ENCODE measurements at regions not wholly inside any gene's neighbourhood (a gene's known extent, or its start where the extent isn't known, plus 50 kb on each side); places are given as distances from the start of the nearest gene placed in this dataset.

DNA sequence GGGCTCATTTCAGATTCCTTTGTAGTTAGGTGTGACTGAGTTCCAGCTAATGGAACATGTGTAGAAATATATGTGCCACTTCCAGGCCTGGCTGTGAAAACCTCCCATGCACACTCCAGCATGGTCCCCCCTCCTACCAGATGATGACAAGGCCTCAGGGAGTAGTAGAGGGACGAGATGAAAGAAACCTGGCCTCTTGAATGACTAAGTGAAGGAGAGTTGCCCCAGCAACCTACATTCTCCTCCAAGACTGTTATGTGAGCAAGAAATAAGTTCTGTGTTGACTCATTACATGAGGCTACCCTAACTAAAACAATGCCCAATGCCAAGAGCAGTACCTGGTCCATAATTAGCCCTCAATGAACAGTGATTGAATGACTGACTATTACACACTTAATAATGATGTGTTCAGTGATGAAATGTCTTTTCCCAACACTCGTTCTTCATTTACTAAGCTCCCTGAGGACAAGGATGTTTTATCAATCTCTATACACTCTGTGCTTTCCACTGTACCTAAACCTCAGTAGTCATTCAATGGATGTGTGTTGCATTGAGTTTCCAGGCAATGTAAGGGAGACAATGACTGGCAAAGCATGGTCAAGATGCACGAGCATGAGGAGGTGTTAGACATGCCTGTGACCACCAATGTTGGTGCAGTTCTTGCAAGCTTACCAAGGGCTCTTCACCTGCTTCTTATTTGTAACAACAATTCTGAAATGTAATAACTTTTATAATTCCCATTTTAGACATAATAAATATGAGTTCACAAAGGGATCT lies 62.0 kb upstream of the BCL6 start:
- Histone ChIP-seq H3K9me3 (replicated peaks in 1 of 2; ENCODE audit: control insufficient read depth in 1 of 2, insufficient read depth in 1 of 2, low read length in 2 of 2) (peaks cover 0 to 9% of the 10 kb centered on the region in 2 donors), H4K20me1 (ENCODE audit: insufficient read depth, low read length) (no peaks in the 10 kb centered on the region), H3K27me3 (ENCODE audit: control insufficient read depth in 2 of 2, insufficient read depth in 2 of 2, low read length in 2 of 2) (no peaks in the 10 kb centered on the region), H3K4me1 (ENCODE audit: control insufficient read depth in 1 of 2, insufficient read depth in 2 of 2, low read length in 2 of 2) (peaks cover 8 to 13% of the 10 kb centered on the region in 2 donors), H3K4me3 (replicated peaks in 1 of 3; ENCODE audit: low read depth in 2 of 3, low read length in 3 of 3) (no peak overlapping the region), H3K9ac (ENCODE audit: insufficient read depth, low read length, poor library complexity, severe bottlenecking) (no peak overlapping the region), H2AFZ (ENCODE audit: insufficient read depth, low read depth, low read length, poor library complexity, severe bottlenecking) (no peak overlapping the region), H3K79me2 (ENCODE audit: insufficient read depth, low read length) (no peaks in the 10 kb centered on the region), H3K36me3 (replicated peaks in 1 of 2; ENCODE audit: control insufficient read depth in 1 of 2, insufficient read depth in 2 of 2, low read length in 2 of 2) (no peaks in the 10 kb centered on the region), H3K27ac (ENCODE audit: low read depth in 1 of 2, low read length in 2 of 2) (no peak overlapping the region), H3K4me2 (replicated peaks; ENCODE audit: extremely low read depth, low read length, poor library complexity, severe bottlenecking) (no peak overlapping the region)
- Mint-ChIP-seq H3K9me3 (peaks cover 0 to 11% (median 7%) of the 10 kb centered on the region in 7 donors), H3K4me1 (peaks cover 14% of the 10 kb centered on the region), H3K27me3 (ENCODE audit: low read depth in 3 of 3) (peaks cover 0 to 9% (median 0%) of the 10 kb centered on the region in 3 donors), H3K36me3 (no peaks in the 10 kb centered on the region), H3K4me3 (no peak overlapping the region), H3K27ac (no peak overlapping the region)
- intact Hi-C loops (cut with micrococcal nuclease): no loop called here
- no CpG with 5 or more reads among the region's 3 CpGs for WGBS (ENCODE audit: insufficient coverage)
- TF ChIP-seq, protein P1, sequence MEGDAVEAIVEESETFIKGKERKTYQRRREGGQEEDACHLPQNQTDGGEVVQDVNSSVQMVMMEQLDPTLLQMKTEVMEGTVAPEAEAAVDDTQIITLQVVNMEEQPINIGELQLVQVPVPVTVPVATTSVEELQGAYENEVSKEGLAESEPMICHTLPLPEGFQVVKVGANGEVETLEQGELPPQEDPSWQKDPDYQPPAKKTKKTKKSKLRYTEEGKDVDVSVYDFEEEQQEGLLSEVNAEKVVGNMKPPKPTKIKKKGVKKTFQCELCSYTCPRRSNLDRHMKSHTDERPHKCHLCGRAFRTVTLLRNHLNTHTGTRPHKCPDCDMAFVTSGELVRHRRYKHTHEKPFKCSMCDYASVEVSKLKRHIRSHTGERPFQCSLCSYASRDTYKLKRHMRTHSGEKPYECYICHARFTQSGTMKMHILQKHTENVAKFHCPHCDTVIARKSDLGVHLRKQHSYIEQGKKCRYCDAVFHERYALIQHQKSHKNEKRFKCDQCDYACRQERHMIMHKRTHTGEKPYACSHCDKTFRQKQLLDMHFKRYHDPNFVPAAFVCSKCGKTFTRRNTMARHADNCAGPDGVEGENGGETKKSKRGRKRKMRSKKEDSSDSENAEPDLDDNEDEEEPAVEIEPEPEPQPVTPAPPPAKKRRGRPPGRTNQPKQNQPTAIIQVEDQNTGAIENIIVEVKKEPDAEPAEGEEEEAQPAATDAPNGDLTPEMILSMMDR (IDR thresholded peaks at IDR 0.05): no peak
- DNase-seq: no peak

DNA sequence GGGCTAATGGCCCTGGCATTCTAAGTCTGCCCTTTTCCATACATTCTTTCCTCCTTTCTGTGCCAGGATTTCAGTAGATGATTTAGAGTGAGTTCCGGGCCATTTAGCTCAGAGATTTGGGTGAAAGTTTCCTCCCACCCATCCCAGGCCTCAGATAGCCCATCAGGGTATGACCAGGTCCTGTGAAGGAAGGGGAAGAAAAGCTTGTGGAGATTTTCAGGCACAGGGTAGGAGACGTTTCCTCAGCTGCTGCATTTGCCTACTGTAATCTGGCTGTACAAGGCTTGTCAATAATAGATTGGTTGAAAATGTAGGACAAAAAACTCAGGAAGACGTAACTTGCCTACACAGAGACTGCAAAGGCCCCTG lies 63.2 kb upstream of the BCL6 start:
- Histone ChIP-seq H3K9ac (ENCODE audit: insufficient read depth, low read length, poor library complexity, severe bottlenecking) (no peak overlapping the region), H3K27ac (ENCODE audit: low read depth in 1 of 2, low read length in 2 of 2) (no peak overlapping the region), H2AFZ (ENCODE audit: insufficient read depth, low read depth, low read length, poor library complexity, severe bottlenecking) (no peak overlapping the region), H3K79me2 (ENCODE audit: insufficient read depth, low read length) (no peaks in the 10 kb centered on the region), H3K4me1 (ENCODE audit: control insufficient read depth in 1 of 2, insufficient read depth in 2 of 2, low read length in 2 of 2) (peaks cover 14 to 19% of the 10 kb centered on the region in 2 donors), H3K27me3 (ENCODE audit: control insufficient read depth in 2 of 2, insufficient read depth in 2 of 2, low read length in 2 of 2) (no peaks in the 10 kb centered on the region), H3K9me3 (replicated peaks in 1 of 2; ENCODE audit: control insufficient read depth in 1 of 2, insufficient read depth in 1 of 2, low read length in 2 of 2) (peaks cover 0 to 9% of the 10 kb centered on the region in 2 donors), H3K4me2 (replicated peaks; ENCODE audit: extremely low read depth, low read length, poor library complexity, severe bottlenecking) (no peak overlapping the region), H3K36me3 (replicated peaks in 1 of 2; ENCODE audit: control insufficient read depth in 1 of 2, insufficient read depth in 2 of 2, low read length in 2 of 2) (no peaks in the 10 kb centered on the region), H3K4me3 (replicated peaks in 1 of 3; ENCODE audit: low read depth in 2 of 3, low read length in 3 of 3) (no peak overlapping the region), H4K20me1 (ENCODE audit: insufficient read depth, low read length) (no peaks in the 10 kb centered on the region)
- H3K27me3 Mint-ChIP-seq (ENCODE audit: low read depth in 3 of 3): peaks cover 0 to 8% (median 0%) of the 10 kb centered on the region in 3 donors
- TF ChIP-seq, protein P1 (IDR thresholded peaks at IDR 0.05): no peak
- intact Hi-C loops (cut with micrococcal nuclease): no loop called here
- DNase-seq: no peak
- WGBS (ENCODE audit: insufficient coverage): 80% methylated on average over 1 of the region's 3 CpGs
- no peak overlapping the region for H3K27ac Mint-ChIP-seq
- peaks cover 18% of the 10 kb centered on the region for H3K4me1 Mint-ChIP-seq
- H3K9me3 Mint-ChIP-seq: peaks cover 0 to 11% (median 7%) of the 10 kb centered on the region in 7 donors
- H3K4me3 Mint-ChIP-seq: no peak overlapping the region
- no peaks in the 10 kb centered on the region for H3K36me3 Mint-ChIP-seq

Data from CD14-positive monocyte (primary cell).